HG03108 (cell line): ENCODE measurements at regions not wholly inside any gene's neighbourhood (a gene's known extent, or its start where the extent isn't known, plus 50 kb on each side); places are given as distances from the start of the nearest gene placed in this dataset.

Experiments
- ATAC-seq: cut with Tn5 transposase; IDR thresholded peaks from one replicate; pipeline ENCODE4 v1.9.1; 2021; ENCODE audit warnings: moderate library complexity; ENCODE audit not compliant: unreplicated experiment

DNA sequence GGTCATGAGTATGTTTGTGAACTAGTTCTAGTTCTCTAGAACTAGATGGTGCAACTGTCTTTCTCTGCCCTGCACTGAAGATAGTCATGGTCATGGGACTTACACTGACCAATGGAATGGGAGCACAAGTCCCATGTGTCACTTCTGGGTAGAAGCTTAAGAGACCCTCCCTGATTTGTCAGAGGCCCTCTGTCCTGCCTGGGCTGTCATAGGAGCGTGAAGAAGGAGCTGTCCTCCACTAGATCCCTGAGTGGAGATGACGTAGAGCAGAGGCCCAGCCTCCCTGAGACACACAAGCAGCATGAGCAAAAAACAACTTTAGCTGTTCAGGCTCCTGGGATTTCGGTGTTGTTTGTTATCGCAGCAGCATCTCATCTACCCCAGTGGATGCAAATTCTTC, 514.5 kb downstream of the PREX1 start:
- no peak for ATAC-seq

DNA sequence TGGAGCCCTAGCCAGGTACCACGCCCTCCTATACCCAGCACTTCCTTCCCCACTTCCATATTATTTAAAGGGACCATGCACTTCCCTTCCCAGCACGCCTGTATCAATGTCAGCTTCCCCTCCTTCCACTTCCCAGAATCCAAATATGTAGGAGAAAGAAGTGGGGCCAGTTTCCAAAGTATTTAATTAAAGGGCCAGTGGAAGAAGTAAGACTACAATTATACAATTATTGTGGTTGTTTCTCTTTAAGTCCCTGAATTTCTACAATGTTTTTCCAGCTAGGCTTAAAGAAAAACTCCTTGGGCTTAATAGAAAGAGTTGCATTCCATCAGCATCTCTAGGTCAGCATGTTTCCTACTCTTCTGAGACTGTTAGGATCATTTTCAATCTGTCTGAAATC, 515.8 kb downstream of the PREX1 start:
- no peak for ATAC-seq

DNA sequence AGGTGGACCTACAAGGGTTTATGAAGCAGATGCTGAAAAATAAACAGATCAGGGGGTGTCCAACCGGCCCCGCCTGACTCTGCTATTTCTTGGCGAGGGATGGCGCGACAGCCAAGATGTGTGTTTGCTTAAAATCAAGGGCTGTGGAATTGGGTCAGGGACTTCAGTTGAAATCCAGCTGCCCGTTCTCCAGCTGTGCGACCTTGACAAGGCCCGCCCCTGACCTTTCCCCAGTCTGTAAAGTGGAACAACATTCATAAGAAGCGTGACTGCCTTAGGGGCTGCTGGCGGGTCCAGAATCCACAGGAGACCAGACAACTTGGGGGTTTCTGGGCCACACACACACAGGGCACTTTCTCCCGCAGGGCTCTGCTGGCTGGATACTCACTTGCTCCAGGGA, 517.5 kb downstream of the PREX1 start:
- ATAC-seq: no peak

GRCh38 chr20:48309293-48309692, 518.5 kb downstream of the PREX1 start:
- no peak for ATAC-seq

GRCh38 chr20:48308882-48309281, 518.9 kb downstream of the PREX1 start:
- no peak for ATAC-seq

- ATAC-seq: no peak
Observed at GRCh38 chr20:48308232-48308781, 519.5 kb downstream of the PREX1 start.

- no peak for ATAC-seq
Observed at GRCh38 chr20:48307277-48307676, 520.5 kb downstream of the PREX1 start.

- ATAC-seq: no peak
Observed at GRCh38 chr20:48302844-48303542, 517.7 kb upstream of the SULF2 start.

DNA sequence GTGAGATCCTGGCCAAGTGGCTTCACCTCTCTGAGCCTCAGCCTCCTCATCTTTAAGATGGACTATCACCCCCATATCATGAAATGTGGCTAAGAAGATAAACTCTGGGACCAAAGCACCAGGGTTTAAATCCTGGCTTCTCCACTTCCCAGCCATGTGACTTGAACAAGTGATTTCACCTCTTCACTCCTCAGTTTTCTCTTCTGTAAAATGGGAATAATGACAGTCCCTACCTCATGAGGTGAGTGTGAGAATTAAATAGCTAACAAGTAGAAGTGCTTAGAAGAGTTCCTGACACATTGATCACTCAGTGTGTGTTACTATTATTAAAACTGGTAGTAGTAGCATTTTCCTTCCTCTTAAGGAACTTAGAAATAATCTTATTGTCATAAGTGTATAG, 516.9 kb upstream of the SULF2 start:
- no peak for ATAC-seq

DNA sequence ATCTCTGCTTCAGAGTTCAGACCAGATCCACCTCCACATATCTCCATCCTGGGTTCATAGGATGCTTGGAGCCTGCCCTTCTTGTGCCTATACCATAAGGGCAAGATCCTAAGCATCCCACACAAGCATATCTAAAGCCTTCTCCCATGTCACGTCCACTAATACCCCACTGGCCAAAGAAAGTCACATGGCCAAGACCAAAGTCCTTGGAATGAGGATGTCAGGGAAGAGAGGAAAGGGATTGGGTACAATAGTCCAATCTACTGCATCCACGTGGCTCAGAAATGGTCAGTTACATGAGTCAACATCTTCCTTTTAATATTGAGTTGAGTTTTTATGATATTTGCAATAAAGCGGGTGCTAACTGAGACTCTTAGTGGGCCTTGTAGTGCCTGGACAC, 515.9 kb upstream of the SULF2 start:
- ATAC-seq: no peak

DNA sequence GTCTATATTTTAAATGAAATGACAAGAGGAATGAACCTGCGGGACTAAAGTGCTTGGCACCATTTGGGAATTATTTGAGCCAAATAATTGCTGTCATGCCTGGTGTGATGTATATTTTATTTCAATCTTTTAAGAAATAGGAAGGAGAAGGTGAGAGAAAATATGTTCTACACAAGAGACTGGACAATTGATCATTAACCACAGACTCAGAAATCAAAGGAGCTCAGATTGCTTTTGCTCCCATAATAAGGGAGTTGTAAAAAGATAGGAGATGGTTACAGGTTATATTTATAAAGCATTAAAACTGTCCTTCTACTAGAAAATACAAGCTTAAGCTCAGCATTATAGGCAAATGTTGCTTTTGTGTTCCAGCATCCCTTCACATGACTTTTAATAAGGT, 515.2 kb upstream of the SULF2 start:
- no peak for ATAC-seq

DNA sequence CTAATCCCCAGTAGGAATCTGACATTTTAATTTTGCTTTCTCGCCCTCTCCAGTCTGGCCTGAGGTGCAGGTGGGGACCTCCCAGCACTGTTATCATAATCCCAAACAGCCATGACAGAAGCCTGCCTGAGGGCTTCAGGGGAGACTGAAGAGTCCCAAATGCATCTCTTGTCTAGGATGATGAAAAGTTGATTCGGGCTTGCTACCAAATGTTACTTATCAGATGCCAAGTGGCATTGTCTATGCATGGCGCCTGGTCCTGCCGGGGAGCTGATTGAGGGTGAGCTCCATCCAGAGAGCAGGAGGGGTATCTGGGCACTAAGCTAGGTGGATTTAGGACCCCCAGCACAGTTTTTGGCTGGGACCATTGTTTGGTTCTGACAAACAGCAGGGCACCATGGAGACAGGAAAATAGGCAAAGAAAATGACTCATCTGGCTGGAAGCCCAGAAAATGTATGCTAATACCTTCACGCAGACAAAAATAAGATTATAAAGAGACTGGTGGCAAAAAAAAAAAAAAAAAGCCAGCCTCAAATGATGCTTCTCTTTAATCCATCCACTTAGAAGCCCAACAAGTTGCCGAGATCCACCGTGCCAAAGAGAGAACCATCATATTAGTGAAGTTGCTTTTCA, 513.7 kb upstream of the SULF2 start:
- ATAC-seq: no peak

DNA sequence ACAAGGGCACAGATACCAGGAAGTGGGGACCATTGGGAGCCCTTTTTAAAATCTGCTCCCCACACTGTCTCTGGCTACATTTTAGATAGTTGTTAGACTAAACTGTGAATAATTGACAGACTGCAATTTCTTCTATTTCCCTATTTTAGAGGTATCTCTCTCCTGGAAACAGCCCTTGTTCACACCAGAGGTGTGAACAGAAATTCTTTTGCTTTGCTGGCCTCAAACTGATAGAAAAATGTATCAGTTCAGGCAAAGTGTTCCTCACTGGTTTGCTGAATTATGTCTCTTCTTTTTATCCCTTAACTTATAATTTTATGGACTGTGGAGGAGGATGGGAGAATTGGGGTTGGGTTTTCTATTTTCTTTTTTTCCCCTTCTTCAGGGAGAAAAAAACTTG, 513.2 kb upstream of the SULF2 start:
- no peak for ATAC-seq

GRCh38 chr20:48295966-48296421, 510.7 kb upstream of the SULF2 start:
- ATAC-seq: no peak

- ATAC-seq: no peak
Observed at GRCh38 chr20:48295445-48295903, 510.2 kb upstream of the SULF2 start.

DNA sequence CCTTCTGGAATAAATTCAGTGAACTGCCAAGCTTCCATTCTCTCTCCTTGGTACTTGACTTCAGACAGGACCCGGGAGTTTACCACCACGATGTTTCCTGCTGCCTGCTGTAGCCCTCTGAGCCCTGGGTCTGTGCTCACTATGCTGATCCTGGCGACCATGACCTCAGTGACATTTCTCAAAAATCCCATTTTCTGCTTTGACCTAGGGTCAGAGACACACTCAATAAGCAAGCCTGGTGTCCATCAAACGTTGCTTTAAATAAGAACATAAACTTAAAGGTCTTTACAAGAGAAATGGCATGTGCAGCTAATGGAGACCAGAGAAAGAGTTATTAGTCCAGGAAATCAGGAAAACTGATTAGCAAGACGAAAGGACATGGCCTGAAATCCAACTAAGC, 509.7 kb upstream of the SULF2 start:
- no peak for ATAC-seq

DNA sequence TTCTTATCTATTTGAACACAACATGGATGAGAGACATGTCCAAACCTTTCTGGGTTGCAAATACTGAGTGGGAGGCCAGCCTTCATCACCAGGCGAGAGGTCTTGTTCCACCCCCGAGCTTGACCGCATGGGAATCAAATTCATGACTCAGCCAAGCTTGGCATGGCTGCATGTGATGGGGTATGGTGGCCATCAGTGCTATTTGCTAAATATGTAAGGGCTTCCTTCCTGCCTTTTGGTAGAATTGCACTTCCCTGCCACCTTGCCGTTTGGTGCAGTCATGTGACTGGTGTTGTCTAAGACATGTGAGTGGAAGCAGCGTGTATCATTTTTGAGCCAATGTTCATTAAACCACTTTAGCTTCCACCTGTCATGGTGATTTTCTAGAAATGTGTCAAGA, 508.9 kb upstream of the SULF2 start:
- no peak for ATAC-seq

DNA sequence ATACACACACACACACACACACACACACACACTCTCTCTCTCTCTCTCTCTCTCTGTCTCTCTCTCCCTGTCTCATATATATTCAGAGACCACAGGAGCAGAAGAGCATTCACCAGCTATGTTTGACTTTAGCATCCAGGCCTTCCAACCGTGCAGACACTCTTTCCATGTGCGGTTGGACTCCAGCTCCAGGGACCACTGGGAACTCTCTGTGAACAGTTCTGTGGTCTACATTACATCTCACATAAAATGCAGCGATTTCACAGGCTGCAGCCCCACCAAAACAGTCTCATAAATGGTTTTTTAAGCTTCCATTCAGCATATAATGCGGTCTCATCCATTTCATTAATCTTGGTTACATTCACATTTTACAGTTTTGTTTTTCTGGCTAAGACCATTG, 508.4 kb upstream of the SULF2 start:
- no peak for ATAC-seq

- no peak for ATAC-seq
Observed at GRCh38 chr20:48292806-48293205, 507.5 kb upstream of the SULF2 start.

DNA sequence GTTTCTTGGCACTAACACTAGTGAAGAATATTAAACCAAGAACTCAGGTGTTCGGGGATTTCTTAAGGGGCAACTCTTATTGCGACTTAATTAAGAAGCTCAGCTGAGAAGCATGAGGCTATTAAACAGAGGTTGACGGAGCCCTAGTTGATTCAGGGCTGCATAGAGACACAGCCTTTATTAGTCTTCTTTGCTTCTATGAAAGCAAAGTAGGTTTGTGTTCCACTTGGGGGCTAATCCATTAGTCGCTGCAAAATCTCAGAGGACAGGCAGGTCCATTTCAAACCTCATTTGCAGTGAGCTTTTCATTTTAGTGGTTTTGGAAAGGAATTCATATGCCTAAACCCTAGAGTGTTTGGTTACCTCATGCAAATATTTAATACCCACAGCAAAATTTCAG, 506.6 kb upstream of the SULF2 start:
- no peak for ATAC-seq

DNA sequence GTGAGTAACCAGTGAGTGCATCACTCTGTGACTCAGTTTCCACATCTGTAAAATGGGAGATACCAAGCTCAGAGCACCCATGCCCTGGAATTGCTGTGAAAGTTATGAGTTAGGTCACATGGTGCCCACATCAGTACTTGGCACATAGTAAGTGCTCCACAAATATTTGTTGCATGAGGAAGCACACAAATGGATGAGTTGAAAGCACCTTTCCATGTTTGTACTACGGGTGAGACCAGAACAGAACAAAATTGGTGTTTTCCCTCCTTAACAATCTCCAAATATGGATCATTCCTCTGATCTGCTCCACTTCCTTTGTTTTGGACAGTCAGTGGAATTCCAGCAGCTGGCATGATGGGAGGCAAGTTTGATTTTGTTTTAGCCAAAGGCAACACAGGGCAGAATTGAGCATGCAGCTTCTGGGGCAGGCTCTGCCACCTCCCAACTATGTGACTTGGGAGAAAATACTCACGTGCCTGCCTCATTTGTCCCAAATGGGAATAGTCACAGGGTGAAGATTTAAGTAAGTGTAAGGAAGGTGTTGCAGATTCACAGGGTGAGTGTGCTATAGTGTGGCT, 503.7 kb upstream of the SULF2 start:
- ATAC-seq: no peak

DNA sequence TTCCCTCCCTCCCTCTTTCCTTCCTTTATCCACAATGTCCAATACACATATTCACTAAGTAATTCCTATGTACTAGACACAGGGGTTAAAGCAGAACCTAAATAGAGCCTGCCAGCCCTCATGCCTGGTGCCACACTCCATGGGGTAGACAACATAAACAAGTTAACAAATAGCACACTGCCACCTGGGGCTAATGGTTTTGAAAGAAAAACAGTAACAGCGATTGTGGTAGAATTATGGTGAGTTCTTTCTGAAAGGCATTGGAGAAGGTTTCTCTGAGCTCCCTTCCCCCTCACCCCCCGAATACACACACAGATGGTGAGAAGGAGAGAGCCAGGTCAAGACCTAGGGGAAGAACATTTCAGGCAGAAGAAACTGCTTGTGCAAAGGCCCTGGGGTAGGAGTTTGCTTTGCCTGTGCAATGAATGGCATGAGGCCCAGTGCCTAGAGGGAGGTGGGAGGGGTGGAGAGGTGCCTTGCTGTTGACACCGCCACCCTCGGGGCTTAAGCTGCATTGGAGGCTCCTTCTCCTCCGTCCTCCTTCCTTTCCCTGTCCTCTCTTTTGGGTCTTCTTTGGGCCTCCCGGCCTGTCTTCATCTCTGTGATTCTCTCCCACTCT, 502.4 kb upstream of the SULF2 start:
- ATAC-seq: no peak
